ENCODE measurements at regions not wholly inside any gene's neighbourhood (a gene's known extent, or its start where the extent isn't known, plus 50 kb on each side); places are given as distances from the start of the nearest gene placed in this dataset.

DNA sequence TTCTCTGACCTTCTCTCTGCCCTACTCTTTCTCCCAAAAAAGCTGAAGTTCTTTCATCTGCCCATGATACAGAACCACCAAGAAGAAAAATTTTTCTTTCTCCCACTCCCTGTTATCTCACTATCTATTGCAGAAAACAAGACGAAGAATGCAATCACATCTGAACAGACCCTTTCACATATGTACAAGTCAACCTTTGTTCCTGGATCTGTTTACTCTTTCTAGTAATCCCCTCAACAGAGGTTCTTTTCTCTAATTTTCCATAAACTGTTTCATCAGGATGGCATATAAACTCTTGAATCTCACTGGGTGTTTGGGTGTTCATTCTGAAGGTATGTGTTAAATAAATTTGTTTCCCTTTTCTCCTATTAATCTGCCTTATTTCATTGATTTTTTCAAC lies 1262.7 kb upstream of the NRXN1 start:
- no peaks in the 10 kb centered on the region for H3K9me3 ChIP-seq (replicated peaks; ENCODE audit: control insufficient read depth, insufficient read depth, low read length)
- no peak for FAIRE-seq
- ChIA-PET CTCF (no interaction called here), POLR2A (no interaction called here), RAD21 (ENCODE audit: unreplicated experiment) (no interaction called here), SMC1A (ENCODE audit: uncharacterized antibody, unreplicated experiment) (no interaction called here)
- H3K27ac ChIP-seq (ENCODE audit: control insufficient read depth, insufficient read depth), result no peak overlapping the region
- in situ Hi-C loops (cut with MboI) (no loop called here), intact Hi-C loops (cut with micrococcal nuclease; ENCODE audit: unreplicated experiment) (no loop called here)
- H3K36me3 ChIP-seq (ENCODE audit: control insufficient read depth in 2 of 2, insufficient read depth in 2 of 2, low read length in 1 of 2), result no peaks in the 10 kb centered on the region
- no peaks in the 10 kb centered on the region for H3K79me2 ChIP-seq (ENCODE audit: control insufficient read depth, insufficient read depth, low read length)
- WGBS (ENCODE audit: insufficient coverage, insufficient replicate concordance, low lambda C conversion rate, missing lambda C conversion rate), result 75% methylated on average over 1 of the region's 1 CpG
- BruUV-seq (replicated peaks), result no TSS peak
- H3K9ac ChIP-seq (ENCODE audit: control insufficient read depth, insufficient read depth, low read length), result no peak overlapping the region
- no peak overlapping the region for H3K4me3 ChIP-seq
- H3K4me2 ChIP-seq (ENCODE audit: control insufficient read depth, insufficient read depth), result no peak overlapping the region
- no peak for ATAC-seq
- H4K20me1 ChIP-seq (ENCODE audit: control insufficient read depth, insufficient read depth), result no peaks in the 10 kb centered on the region
- no peak for DNase-seq (ENCODE audit: low read depth, low spot score)
- H3K4me1 ChIP-seq (ENCODE audit: control insufficient read depth, insufficient read depth, low read length), result no peaks in the 10 kb centered on the region
- no peak overlapping the region for H2AFZ ChIP-seq (ENCODE audit: control insufficient read depth, low read depth, low read length)
- H3K27me3 ChIP-seq (replicated peaks in 1 of 2; ENCODE audit: control insufficient read depth in 2 of 2, insufficient read depth in 2 of 2, low read length in 1 of 2), result no peaks in the 10 kb centered on the region
- TF ChIP-seq ZBED1 (IDR thresholded peaks at IDR 0.05; ENCODE audit: borderline replicate concordance) (no peak), YY1 (IDR thresholded peaks at IDR 0.05; ENCODE audit: low read depth, low read length) (no peak), NR2C1 (IDR thresholded peaks at IDR 0.05) (no peak), FOXM1 (IDR thresholded peaks at IDR 0.05; ENCODE audit: low read depth, low read length) (no peak), POU2F2 (IDR thresholded peaks at IDR 0.05; ENCODE audit: borderline replicate concordance, low read depth, low read length) (no peak), ESRRA (IDR thresholded peaks at IDR 0.05; ENCODE audit: low read length) (no peak), CBX5 (IDR thresholded peaks at IDR 0.05; ENCODE audit: low read depth) (no peak), MTA2 (IDR thresholded peaks at IDR 0.05; ENCODE audit: low read depth) (no peak), SP1 (IDR thresholded peaks at IDR 0.05; ENCODE audit: low read depth, low read length) (no peak), RAD21 (IDR thresholded peaks at IDR 0.05; ENCODE audit: insufficient read depth, low read depth, low read length) (no peak), ASH2L (IDR thresholded peaks at IDR 0.05; ENCODE audit: borderline replicate concordance, low read depth) (no peak), EZH2 (IDR thresholded peaks at IDR 0.05; ENCODE audit: borderline replicate concordance, control insufficient read depth, low read depth, low read length) (no peak), MXI1 (IDR thresholded peaks at IDR 0.05; ENCODE audit: low read depth, low read length) (no peak), ZNF274 (IDR thresholded peaks at IDR 0.05; ENCODE audit: insufficient read depth, insufficient read length) (no peak)
- TF ChIP-seq, protein P1, sequence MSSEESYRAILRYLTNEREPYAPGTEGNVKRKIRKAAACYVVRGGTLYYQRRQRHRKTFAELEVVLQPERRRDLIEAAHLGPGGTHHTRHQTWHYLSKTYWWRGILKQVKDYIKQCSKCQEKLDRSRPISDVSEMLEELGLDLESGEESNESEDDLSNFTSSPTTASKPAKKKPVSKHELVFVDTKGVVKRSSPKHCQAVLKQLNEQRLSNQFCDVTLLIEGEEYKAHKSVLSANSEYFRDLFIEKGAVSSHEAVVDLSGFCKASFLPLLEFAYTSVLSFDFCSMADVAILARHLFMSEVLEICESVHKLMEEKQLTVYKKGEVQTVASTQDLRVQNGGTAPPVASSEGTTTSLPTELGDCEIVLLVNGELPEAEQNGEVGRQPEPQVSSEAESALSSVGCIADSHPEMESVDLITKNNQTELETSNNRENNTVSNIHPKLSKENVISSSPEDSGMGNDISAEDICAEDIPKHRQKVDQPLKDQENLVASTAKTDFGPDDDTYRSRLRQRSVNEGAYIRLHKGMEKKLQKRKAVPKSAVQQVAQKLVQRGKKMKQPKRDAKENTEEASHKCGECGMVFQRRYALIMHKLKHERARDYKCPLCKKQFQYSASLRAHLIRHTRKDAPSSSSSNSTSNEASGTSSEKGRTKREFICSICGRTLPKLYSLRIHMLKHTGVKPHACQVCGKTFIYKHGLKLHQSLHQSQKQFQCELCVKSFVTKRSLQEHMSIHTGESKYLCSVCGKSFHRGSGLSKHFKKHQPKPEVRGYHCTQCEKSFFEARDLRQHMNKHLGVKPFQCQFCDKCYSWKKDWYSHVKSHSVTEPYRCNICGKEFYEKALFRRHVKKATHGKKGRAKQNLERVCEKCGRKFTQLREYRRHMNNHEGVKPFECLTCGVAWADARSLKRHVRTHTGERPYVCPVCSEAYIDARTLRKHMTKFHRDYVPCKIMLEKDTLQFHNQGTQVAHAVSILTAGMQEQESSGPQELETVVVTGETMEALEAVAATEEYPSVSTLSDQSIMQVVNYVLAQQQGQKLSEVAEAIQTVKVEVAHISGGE (CRISPR knock-in tag; IDR thresholded peaks at IDR 0.05), result no peak
- TF ChIP-seq, protein P2, sequence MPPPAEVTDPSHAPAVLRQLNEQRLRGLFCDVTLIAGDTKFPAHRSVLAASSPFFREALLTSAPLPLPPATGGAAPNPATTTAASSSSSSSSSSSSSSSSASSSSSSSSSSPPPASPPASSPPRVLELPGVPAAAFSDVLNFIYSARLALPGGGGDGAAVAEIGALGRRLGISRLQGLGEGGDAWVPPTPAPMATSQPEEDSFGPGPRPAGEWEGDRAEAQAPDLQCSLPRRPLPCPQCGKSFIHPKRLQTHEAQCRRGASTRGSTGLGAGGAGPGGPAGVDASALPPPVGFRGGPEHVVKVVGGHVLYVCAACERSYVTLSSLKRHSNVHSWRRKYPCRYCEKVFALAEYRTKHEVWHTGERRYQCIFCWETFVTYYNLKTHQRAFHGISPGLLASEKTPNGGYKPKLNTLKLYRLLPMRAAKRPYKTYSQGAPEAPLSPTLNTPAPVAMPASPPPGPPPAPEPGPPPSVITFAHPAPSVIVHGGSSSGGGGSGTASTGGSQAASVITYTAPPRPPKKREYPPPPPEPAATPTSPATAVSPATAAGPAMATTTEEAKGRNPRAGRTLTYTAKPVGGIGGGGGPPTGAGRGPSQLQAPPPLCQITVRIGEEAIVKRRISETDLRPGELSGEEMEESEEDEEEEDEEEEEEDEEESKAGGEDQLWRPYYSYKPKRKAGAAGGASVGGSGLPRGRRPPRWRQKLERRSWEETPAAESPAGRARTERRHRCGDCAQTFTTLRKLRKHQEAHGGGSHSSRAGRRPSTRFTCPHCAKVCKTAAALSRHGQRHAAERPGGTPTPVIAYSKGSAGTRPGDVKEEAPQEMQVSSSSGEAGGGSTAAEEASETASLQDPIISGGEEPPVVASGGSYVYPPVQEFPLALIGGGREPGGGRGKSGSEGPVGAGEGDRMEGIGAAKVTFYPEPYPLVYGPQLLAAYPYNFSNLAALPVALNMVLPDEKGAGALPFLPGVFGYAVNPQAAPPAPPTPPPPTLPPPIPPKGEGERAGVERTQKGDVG (CRISPR knock-in tag; IDR thresholded peaks at IDR 0.05), result no peak
- TF ChIP-seq, protein P3, sequence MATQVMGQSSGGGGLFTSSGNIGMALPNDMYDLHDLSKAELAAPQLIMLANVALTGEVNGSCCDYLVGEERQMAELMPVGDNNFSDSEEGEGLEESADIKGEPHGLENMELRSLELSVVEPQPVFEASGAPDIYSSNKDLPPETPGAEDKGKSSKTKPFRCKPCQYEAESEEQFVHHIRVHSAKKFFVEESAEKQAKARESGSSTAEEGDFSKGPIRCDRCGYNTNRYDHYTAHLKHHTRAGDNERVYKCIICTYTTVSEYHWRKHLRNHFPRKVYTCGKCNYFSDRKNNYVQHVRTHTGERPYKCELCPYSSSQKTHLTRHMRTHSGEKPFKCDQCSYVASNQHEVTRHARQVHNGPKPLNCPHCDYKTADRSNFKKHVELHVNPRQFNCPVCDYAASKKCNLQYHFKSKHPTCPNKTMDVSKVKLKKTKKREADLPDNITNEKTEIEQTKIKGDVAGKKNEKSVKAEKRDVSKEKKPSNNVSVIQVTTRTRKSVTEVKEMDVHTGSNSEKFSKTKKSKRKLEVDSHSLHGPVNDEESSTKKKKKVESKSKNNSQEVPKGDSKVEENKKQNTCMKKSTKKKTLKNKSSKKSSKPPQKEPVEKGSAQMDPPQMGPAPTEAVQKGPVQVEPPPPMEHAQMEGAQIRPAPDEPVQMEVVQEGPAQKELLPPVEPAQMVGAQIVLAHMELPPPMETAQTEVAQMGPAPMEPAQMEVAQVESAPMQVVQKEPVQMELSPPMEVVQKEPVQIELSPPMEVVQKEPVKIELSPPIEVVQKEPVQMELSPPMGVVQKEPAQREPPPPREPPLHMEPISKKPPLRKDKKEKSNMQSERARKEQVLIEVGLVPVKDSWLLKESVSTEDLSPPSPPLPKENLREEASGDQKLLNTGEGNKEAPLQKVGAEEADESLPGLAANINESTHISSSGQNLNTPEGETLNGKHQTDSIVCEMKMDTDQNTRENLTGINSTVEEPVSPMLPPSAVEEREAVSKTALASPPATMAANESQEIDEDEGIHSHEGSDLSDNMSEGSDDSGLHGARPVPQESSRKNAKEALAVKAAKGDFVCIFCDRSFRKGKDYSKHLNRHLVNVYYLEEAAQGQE (IDR thresholded peaks at IDR 0.05; ENCODE audit: low read depth, low read length), result no peak
